Upper lobe of left lung (tissue), 4 donors: ENCODE measurements at regions not wholly inside any gene's neighbourhood (a gene's known extent, or its start where the extent isn't known, plus 50 kb on each side); places are given as distances from the start of the nearest gene placed in this dataset.

ENCODE experiments used
- CTCF ChIP-seq, 6 experiments: fragments of 450-650 bp in 4 of 6; fragments of 200-600 bp in 2 of 6; sonication (generic) in 2 of 6; IDR thresholded peaks; one replicate each; pipeline ENCODE4 v1.5.1; 2016 to 2019; ENCODE audit warnings: antibody characterized with exemption in 6 of 6
- POLR2A ChIP-seq, 4 donors: fragments of 450-650 bp; IDR thresholded peaks; one replicate each; pipeline ENCODE4 v1.5.1; 2016 to 2017; ENCODE audit warnings: antibody characterized with exemption in 4 of 4, mild to moderate bottlenecking in 2 of 4

GRCh38 chrX:23248187-23248586 is 86.5 kb upstream of the PTCHD1 start:
- TF ChIP-seq CTCF (IDR thresholded peaks at IDR 0.05) (no peak), POLR2A (IDR thresholded peaks at IDR 0.05) (no peak)
